ENCODE measurements at regions not wholly inside any gene's neighbourhood (a gene's known extent, or its start where the extent isn't known, plus 50 kb on each side); places are given as distances from the start of the nearest gene placed in this dataset.

DNA sequence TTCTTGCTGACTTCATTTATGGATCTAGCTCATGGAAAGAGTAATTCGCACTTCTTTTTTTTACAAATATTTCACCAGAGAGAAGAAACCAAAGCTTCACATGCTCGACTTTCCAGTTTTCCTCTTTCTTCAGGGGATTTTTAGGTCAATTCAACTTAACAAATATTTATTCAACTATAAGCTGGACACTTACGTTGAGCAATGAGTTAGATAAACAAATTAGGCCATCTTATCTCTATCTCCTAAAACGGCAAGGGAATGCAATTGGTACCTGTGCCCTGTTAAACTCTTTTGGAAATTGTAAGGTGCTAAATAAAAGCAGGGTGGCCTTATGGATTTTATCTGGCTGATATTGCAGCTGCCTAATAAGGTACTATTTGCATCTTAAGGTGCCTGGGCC lies 145.1 kb upstream of the RAI14 start:
- Histone ChIP-seq H3K9ac (ENCODE audit: low read length in 5 of 5) (no peak overlapping the region), H3K36me3 (ENCODE audit: control insufficient read depth in 5 of 5, insufficient read depth in 5 of 5, low read length in 5 of 5) (no peaks in the 10 kb centered on the region), H3K4me3 (ENCODE audit: low read depth in 1 of 5, low read length in 5 of 5) (no peak overlapping the region), H3K4me1 (ENCODE audit: control insufficient read depth in 5 of 5, insufficient read depth in 5 of 5, low read length in 5 of 5) (peaks cover 0 to 3% (median 0%) of the 10 kb centered on the region in 5 donors), H3K27ac (ENCODE audit: low read depth, low read length) (no peak overlapping the region), H3K27me3 (ENCODE audit: control insufficient read depth in 5 of 5, insufficient read depth in 4 of 5, low read length in 5 of 5) (peaks cover 0 to 4% (median 0%) of the 10 kb centered on the region in 5 donors), H3K9me3 (ENCODE audit: control insufficient read depth in 5 of 5, low read length in 5 of 5) (peaks cover 0 to 8% (median 0%) of the 10 kb centered on the region in 5 donors)

- H3K27ac ChIP-seq (ENCODE audit: low read depth, low read length), result no peak overlapping the region
- H3K36me3 ChIP-seq (ENCODE audit: control insufficient read depth in 5 of 5, insufficient read depth in 5 of 5, low read length in 5 of 5), result no peaks in the 10 kb centered on the region
- H3K4me3 ChIP-seq (ENCODE audit: low read depth in 1 of 5, low read length in 5 of 5), result no peak overlapping the region
- no peak overlapping the region for H3K9ac ChIP-seq (ENCODE audit: low read length in 5 of 5)
- H3K27me3 ChIP-seq (ENCODE audit: control insufficient read depth in 5 of 5, insufficient read depth in 4 of 5, low read length in 5 of 5), result peaks cover 0 to 4% (median 0%) of the 10 kb centered on the region in 5 donors
- H3K9me3 ChIP-seq (ENCODE audit: control insufficient read depth in 5 of 5, low read length in 5 of 5), result peaks cover 0 to 8% (median 0%) of the 10 kb centered on the region in 5 donors
- peaks cover 0 to 3% (median 0%) of the 10 kb centered on the region in 5 donors for H3K4me1 ChIP-seq (ENCODE audit: control insufficient read depth in 5 of 5, insufficient read depth in 5 of 5, low read length in 5 of 5)
Measured at GRCh38 chr5:34511481-34511880, 144.6 kb upstream of the RAI14 start.

GRCh38 chr5:34511915-34512314 lies 144.2 kb upstream of the RAI14 start:
- Histone ChIP-seq H3K27ac (ENCODE audit: low read depth, low read length) (no peak overlapping the region), H3K9me3 (ENCODE audit: control insufficient read depth in 5 of 5, low read length in 5 of 5) (peaks cover 0 to 8% (median 0%) of the 10 kb centered on the region in 5 donors), H3K9ac (ENCODE audit: low read length in 5 of 5) (no peak overlapping the region), H3K4me3 (ENCODE audit: low read depth in 1 of 5, low read length in 5 of 5) (no peak overlapping the region), H3K36me3 (ENCODE audit: control insufficient read depth in 5 of 5, insufficient read depth in 5 of 5, low read length in 5 of 5) (no peaks in the 10 kb centered on the region), H3K27me3 (ENCODE audit: control insufficient read depth in 5 of 5, insufficient read depth in 4 of 5, low read length in 5 of 5) (peaks cover 0 to 4% (median 0%) of the 10 kb centered on the region in 5 donors), H3K4me1 (ENCODE audit: control insufficient read depth in 5 of 5, insufficient read depth in 5 of 5, low read length in 5 of 5) (peaks cover 0 to 3% (median 0%) of the 10 kb centered on the region in 5 donors)

GRCh38 chr5:34516166-34516565 lies 140.0 kb upstream of the RAI14 start:
- H3K36me3 ChIP-seq (ENCODE audit: control insufficient read depth in 5 of 5, insufficient read depth in 5 of 5, low read length in 5 of 5), result no peaks in the 10 kb centered on the region
- H3K4me3 ChIP-seq (ENCODE audit: low read depth in 1 of 5, low read length in 5 of 5), result no peak overlapping the region
- peaks cover 0 to 5% (median 0%) of the 10 kb centered on the region in 5 donors for H3K4me1 ChIP-seq (ENCODE audit: control insufficient read depth in 5 of 5, insufficient read depth in 5 of 5, low read length in 5 of 5)
- H3K9me3 ChIP-seq (ENCODE audit: control insufficient read depth in 5 of 5, low read length in 5 of 5), result no peaks in the 10 kb centered on the region
- no peak overlapping the region for H3K9ac ChIP-seq (ENCODE audit: low read length in 5 of 5)
- no peak overlapping the region for H3K27ac ChIP-seq (ENCODE audit: low read depth, low read length)
- no peaks in the 10 kb centered on the region for H3K27me3 ChIP-seq (ENCODE audit: control insufficient read depth in 5 of 5, insufficient read depth in 4 of 5, low read length in 5 of 5)

GRCh38 chr5:34516686-34517085 lies 139.4 kb upstream of the RAI14 start:
- H3K27me3 ChIP-seq (ENCODE audit: control insufficient read depth in 5 of 5, insufficient read depth in 4 of 5, low read length in 5 of 5), result no peaks in the 10 kb centered on the region
- H3K27ac ChIP-seq (ENCODE audit: low read depth, low read length), result no peak overlapping the region
- H3K36me3 ChIP-seq (ENCODE audit: control insufficient read depth in 5 of 5, insufficient read depth in 5 of 5, low read length in 5 of 5), result no peaks in the 10 kb centered on the region
- no peak overlapping the region for H3K4me3 ChIP-seq (ENCODE audit: low read depth in 1 of 5, low read length in 5 of 5)
- peaks cover 0 to 5% (median 0%) of the 10 kb centered on the region in 5 donors for H3K4me1 ChIP-seq (ENCODE audit: control insufficient read depth in 5 of 5, insufficient read depth in 5 of 5, low read length in 5 of 5)
- H3K9me3 ChIP-seq (ENCODE audit: control insufficient read depth in 5 of 5, low read length in 5 of 5), result no peaks in the 10 kb centered on the region
- no peak overlapping the region for H3K9ac ChIP-seq (ENCODE audit: low read length in 5 of 5)

GRCh38 chr5:34517249-34517648 lies 138.9 kb upstream of the RAI14 start:
- Histone ChIP-seq H3K36me3 (ENCODE audit: control insufficient read depth in 5 of 5, insufficient read depth in 5 of 5, low read length in 5 of 5) (no peaks in the 10 kb centered on the region), H3K9me3 (ENCODE audit: control insufficient read depth in 5 of 5, low read length in 5 of 5) (no peaks in the 10 kb centered on the region), H3K27me3 (ENCODE audit: control insufficient read depth in 5 of 5, insufficient read depth in 4 of 5, low read length in 5 of 5) (no peaks in the 10 kb centered on the region), H3K4me3 (ENCODE audit: low read depth in 1 of 5, low read length in 5 of 5) (no peak overlapping the region), H3K4me1 (ENCODE audit: control insufficient read depth in 5 of 5, insufficient read depth in 5 of 5, low read length in 5 of 5) (peaks cover 0 to 5% (median 0%) of the 10 kb centered on the region in 5 donors), H3K27ac (ENCODE audit: low read depth, low read length) (no peak overlapping the region), H3K9ac (ENCODE audit: low read length in 5 of 5) (no peak overlapping the region)

DNA sequence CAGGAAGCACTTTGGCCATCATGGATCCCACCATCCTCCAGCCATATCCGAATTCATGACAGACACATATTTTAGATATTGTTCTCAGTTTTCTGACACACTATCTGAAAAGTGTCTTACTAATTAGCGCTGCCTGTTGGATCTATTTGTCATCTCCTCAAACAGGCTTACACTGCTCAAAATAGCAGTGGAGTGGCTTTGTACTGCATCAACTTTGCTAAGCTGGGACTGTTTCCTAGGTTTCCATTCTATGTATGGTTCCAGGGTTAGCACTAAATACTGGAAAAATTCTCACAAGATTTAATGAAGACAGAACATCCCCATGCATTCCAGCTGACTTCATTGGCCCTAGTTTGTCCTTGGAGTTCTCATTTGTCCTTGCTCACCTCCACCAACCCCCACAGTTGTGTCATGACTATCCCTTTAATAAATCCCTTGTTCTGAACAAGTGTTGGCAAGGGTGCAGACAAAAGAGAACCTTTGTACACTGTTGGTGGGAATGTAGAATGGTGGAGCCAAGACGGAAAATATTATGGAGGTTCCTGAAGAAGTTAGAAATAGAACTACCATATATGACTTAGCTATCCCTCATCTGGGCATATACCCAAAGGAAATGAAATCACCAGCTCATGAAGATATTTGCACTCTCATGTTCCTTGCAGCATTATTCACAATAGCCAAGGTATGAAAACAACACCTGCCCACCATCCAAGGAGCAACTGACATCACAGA lies 136.5 kb upstream of the RAI14 start:
- peaks cover 0 to 5% (median 0%) of the 10 kb centered on the region in 5 donors for H3K4me1 ChIP-seq (ENCODE audit: control insufficient read depth in 5 of 5, insufficient read depth in 5 of 5, low read length in 5 of 5)
- no peaks in the 10 kb centered on the region for H3K9me3 ChIP-seq (ENCODE audit: control insufficient read depth in 5 of 5, low read length in 5 of 5)
- no peak overlapping the region for H3K9ac ChIP-seq (ENCODE audit: low read length in 5 of 5)
- H3K27ac ChIP-seq (ENCODE audit: low read depth, low read length), result no peak overlapping the region
- H3K36me3 ChIP-seq (ENCODE audit: control insufficient read depth in 5 of 5, insufficient read depth in 5 of 5, low read length in 5 of 5), result no peaks in the 10 kb centered on the region
- no peaks in the 10 kb centered on the region for H3K27me3 ChIP-seq (ENCODE audit: control insufficient read depth in 5 of 5, insufficient read depth in 4 of 5, low read length in 5 of 5)
- H3K4me3 ChIP-seq (ENCODE audit: low read depth in 1 of 5, low read length in 5 of 5), result no peak overlapping the region

DNA sequence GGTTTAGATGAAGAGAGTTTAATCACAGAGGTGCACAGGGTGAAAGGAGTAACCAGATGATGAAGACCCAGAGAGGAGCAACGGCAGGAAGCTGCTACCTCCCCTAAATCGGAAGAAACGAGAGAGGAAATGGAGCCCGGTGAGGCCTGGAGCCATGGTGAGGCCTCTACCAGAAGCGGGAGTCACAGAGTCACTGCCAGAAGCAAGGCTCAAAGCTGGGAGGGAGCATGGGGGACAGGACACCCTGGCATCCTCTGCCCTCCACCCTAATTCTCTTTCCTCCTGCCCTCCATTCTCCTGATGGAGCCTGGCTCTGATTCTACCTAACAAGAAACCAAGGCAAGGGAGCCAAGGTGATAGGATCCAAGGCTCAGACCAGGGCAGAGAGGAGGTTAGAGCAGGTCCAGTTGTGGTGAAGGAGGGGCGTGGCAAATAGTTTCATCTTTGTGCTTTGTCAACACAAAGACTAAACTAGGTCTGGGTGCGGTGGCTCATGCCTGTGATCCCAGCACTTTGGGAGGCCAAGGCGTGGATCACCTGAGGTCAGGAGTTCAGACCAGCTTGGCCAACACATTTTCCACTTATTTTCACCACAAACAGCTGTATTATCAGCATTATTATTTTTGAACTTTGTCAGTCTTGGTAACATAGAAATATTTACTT lies 134.4 kb upstream of the RAI14 start:
- Histone ChIP-seq H3K4me3 (ENCODE audit: low read depth in 1 of 5, low read length in 5 of 5) (no peak overlapping the region), H3K9ac (ENCODE audit: low read length in 5 of 5) (no peak overlapping the region), H3K27ac (ENCODE audit: low read depth, low read length) (no peak overlapping the region), H3K36me3 (ENCODE audit: control insufficient read depth in 5 of 5, insufficient read depth in 5 of 5, low read length in 5 of 5) (no peaks in the 10 kb centered on the region), H3K9me3 (ENCODE audit: control insufficient read depth in 5 of 5, low read length in 5 of 5) (no peaks in the 10 kb centered on the region), H3K4me1 (ENCODE audit: control insufficient read depth in 5 of 5, insufficient read depth in 5 of 5, low read length in 5 of 5) (peaks cover 0 to 7% (median 4%) of the 10 kb centered on the region in 5 donors), H3K27me3 (ENCODE audit: control insufficient read depth in 5 of 5, insufficient read depth in 4 of 5, low read length in 5 of 5) (peaks cover 0 to 3% (median 0%) of the 10 kb centered on the region in 5 donors)

GRCh38 chr5:34522599-34523386 lies 133.3 kb upstream of the RAI14 start:
- no peak overlapping the region for H3K9ac ChIP-seq (ENCODE audit: low read length in 5 of 5)
- H3K27me3 ChIP-seq (ENCODE audit: control insufficient read depth in 5 of 5, insufficient read depth in 4 of 5, low read length in 5 of 5), result peaks cover 0 to 3% (median 0%) of the 10 kb centered on the region in 5 donors
- H3K4me1 ChIP-seq (ENCODE audit: control insufficient read depth in 5 of 5, insufficient read depth in 5 of 5, low read length in 5 of 5), result peaks cover 0 to 10% (median 4%) of the 10 kb centered on the region in 5 donors
- H3K36me3 ChIP-seq (ENCODE audit: control insufficient read depth in 5 of 5, insufficient read depth in 5 of 5, low read length in 5 of 5), result no peaks in the 10 kb centered on the region
- no peak overlapping the region for H3K27ac ChIP-seq (ENCODE audit: low read depth, low read length)
- no peak overlapping the region for H3K4me3 ChIP-seq (ENCODE audit: low read depth in 1 of 5, low read length in 5 of 5)
- no peaks in the 10 kb centered on the region for H3K9me3 ChIP-seq (ENCODE audit: control insufficient read depth in 5 of 5, low read length in 5 of 5)

GRCh38 chr5:34523387-34523726 lies 132.8 kb upstream of the RAI14 start:
- Histone ChIP-seq H3K36me3 (ENCODE audit: control insufficient read depth in 5 of 5, insufficient read depth in 5 of 5, low read length in 5 of 5) (no peaks in the 10 kb centered on the region), H3K9me3 (ENCODE audit: control insufficient read depth in 5 of 5, low read length in 5 of 5) (no peaks in the 10 kb centered on the region), H3K4me1 (ENCODE audit: control insufficient read depth in 5 of 5, insufficient read depth in 5 of 5, low read length in 5 of 5) (peaks cover 0 to 10% (median 4%) of the 10 kb centered on the region in 5 donors), H3K9ac (ENCODE audit: low read length in 5 of 5) (no peak overlapping the region), H3K27ac (ENCODE audit: low read depth, low read length) (no peak overlapping the region), H3K4me3 (ENCODE audit: low read depth in 1 of 5, low read length in 5 of 5) (no peak overlapping the region), H3K27me3 (ENCODE audit: control insufficient read depth in 5 of 5, insufficient read depth in 4 of 5, low read length in 5 of 5) (peaks cover 0 to 3% (median 0%) of the 10 kb centered on the region in 5 donors)
